Tibial nerve (tissue), 4 donors: ENCODE measurements at regions not wholly inside any gene's neighbourhood (a gene's known extent, or its start where the extent isn't known, plus 50 kb on each side); places are given as distances from the start of the nearest gene placed in this dataset.
"Not testable (repeated sequence)": the region's sequence is repeated elsewhere in the genome, so short reads cannot be mapped to it uniquely, and the experiment has no call there.

Experiments
- DNase-seq, 2 donors: peaks; one replicate each; pipeline ENCODE4 v3.0.0-alpha.2; 2019; ENCODE audit warnings: low spot score in 2 of 2
- H3K27ac ChIP-seq, 4 donors: fragments of 200-600 bp; sonication (generic) in 3 of 4; one replicate each; pipeline ENCODE4 v1.5.1; 2017 to 2019; ENCODE audit warnings: mild to moderate bottlenecking in 1 of 4
- H3K27me3 ChIP-seq, 2 donors: fragments of 200-600 bp; sonication (generic) in 1 of 2; one replicate each; pipeline versions ENCODE4 v1.5.1 to v1.6.0; 2017 to 2019
- H3K36me3 ChIP-seq, 3 donors: fragments of 200-600 bp; sonication (generic); one replicate each; pipeline ENCODE4 v1.5.1; 2018 to 2019
- H3K4me1 ChIP-seq, 4 donors: fragments of 200-600 bp; sonication (generic) in 3 of 4; one replicate each; pipeline ENCODE4 v1.5.1; 2017 to 2019
- H3K4me3 ChIP-seq, 4 donors: fragments of 200-600 bp; sonication (generic) in 3 of 4; one replicate each; pipeline ENCODE4 v1.5.1; 2017 to 2019; ENCODE audit warnings: mild to moderate bottlenecking in 1 of 4, moderate library complexity in 1 of 4
- H3K9me3 ChIP-seq, 4 donors: fragments of 200-600 bp; sonication (generic) in 3 of 4; one replicate each; pipeline ENCODE4 v1.5.1; 2017 to 2019
- CTCF ChIP-seq, 5 experiments: fragments of 200-600 bp in 3 of 5; fragments of 450-650 bp in 2 of 5; sonication (generic) in 3 of 5; IDR thresholded peaks; one replicate each; pipeline ENCODE4 v1.5.1; 2016 to 2019; ENCODE audit warnings: antibody characterized with exemption in 5 of 5, mild to moderate bottlenecking in 3 of 5, moderate library complexity in 2 of 5
- EP300 ChIP-seq, 2 donors: sonication (generic); formaldehyde crosslinking; IDR thresholded peaks; one replicate each; pipeline ENCODE4 v1.6.1; 2017; ENCODE audit warnings: antibody characterized with exemption in 2 of 2, mild to moderate bottlenecking in 1 of 2
- POLR2A ChIP-seq, 2 donors: fragments of 450-650 bp; IDR thresholded peaks; one replicate each; pipeline ENCODE4 v1.6.1; 2017; ENCODE audit warnings: antibody characterized with exemption in 2 of 2, mild to moderate bottlenecking in 2 of 2, moderate library complexity in 2 of 2
- WGBS, 2 donors: methylation state at CpG; one replicate each; pipeline ENCODE4 v1.1.5; 2018; 5-methylcytosine and 5-hydroxymethylcytosine counted together

- Histone ChIP-seq H3K4me1 (peaks cover 0 to 6% (median 0%) of the 10 kb centered on the region in 4 donors), H3K4me3 (no peak overlapping the region), H3K27ac (no peak overlapping the region), H3K9me3 (no peaks in the 10 kb centered on the region), H3K27me3 (no peaks in the 10 kb centered on the region), H3K36me3 (no peaks in the 10 kb centered on the region)
- WGBS, 2 donors, result 76 to 85% methylated on average over 7 of the region's 7 CpGs
- DNase-seq, result no peak
- TF ChIP-seq POLR2A (IDR thresholded peaks at IDR 0.05), result no peak
- no peak for TF ChIP-seq EP300 (IDR thresholded peaks at IDR 0.05)
- TF ChIP-seq CTCF (IDR thresholded peaks at IDR 0.05), result no peak
Measured at GRCh38 chr10:118422241-118422640, 80.1 kb upstream of the FAM204A start.

GRCh38 chr10:118420049-118420448 lies 77.9 kb upstream of the FAM204A start:
- H3K4me1 ChIP-seq, H3K36me3 ChIP-seq, H3K27me3 ChIP-seq, H3K4me3 ChIP-seq, DNase-seq, H3K27ac ChIP-seq, H3K9me3 ChIP-seq: not testable (repeated sequence)
- 81 to 95% methylated on average over 2 of the region's 2 CpGs for WGBS, 2 donors

- TF ChIP-seq POLR2A (IDR thresholded peaks at IDR 0.05) (no peak), CTCF (IDR thresholded peaks at IDR 0.05) (no peak), EP300 (IDR thresholded peaks at IDR 0.05) (no peak)
- no peaks in the 10 kb centered on the region for H3K4me1 ChIP-seq
- no peak for DNase-seq
- no peaks in the 10 kb centered on the region for H3K9me3 ChIP-seq
- H3K4me3 ChIP-seq, result no peak overlapping the region
- H3K27ac ChIP-seq, result no peak overlapping the region
- no peaks in the 10 kb centered on the region for H3K27me3 ChIP-seq
- 30 to 33% methylated on average over 8 of the region's 8 CpGs for WGBS, 2 donors
- H3K36me3 ChIP-seq, result no peaks in the 10 kb centered on the region
Measured at GRCh38 chr10:118412932-118413331, 70.8 kb upstream of the FAM204A start.

- Histone ChIP-seq H3K36me3 (no peaks in the 10 kb centered on the region), H3K4me1 (no peaks in the 10 kb centered on the region), H3K9me3 (no peaks in the 10 kb centered on the region), H3K27me3 (no peaks in the 10 kb centered on the region), H3K4me3 (no peak overlapping the region), H3K27ac (peak overlapping the region in 1 of 4 donors; percentile 4)
- TF ChIP-seq EP300 (IDR thresholded peaks at IDR 0.05) (no peak), POLR2A (IDR thresholded peaks at IDR 0.05) (no peak), CTCF (IDR thresholded peaks at IDR 0.05) (no peak)
- WGBS, 2 donors, result 63 to 67% methylated on average over 8 of the region's 8 CpGs
- DNase-seq, result no peak
Measured at GRCh38 chr10:118412132-118412760, 70.1 kb upstream of the FAM204A start.

- Histone ChIP-seq H3K27me3 (no peaks in the 10 kb centered on the region), H3K36me3 (no peaks in the 10 kb centered on the region), H3K9me3 (no peaks in the 10 kb centered on the region), H3K27ac (no peak overlapping the region), H3K4me3 (no peak overlapping the region), H3K4me1 (no peaks in the 10 kb centered on the region)
- DNase-seq, result no peak
- 64 to 67% methylated on average over 6 of the region's 6 CpGs for WGBS, 2 donors
- TF ChIP-seq POLR2A (IDR thresholded peaks at IDR 0.05) (no peak), CTCF (IDR thresholded peaks at IDR 0.05) (no peak), EP300 (IDR thresholded peaks at IDR 0.05) (no peak)
Measured at GRCh38 chr10:118409295-118409694, 67.2 kb upstream of the FAM204A start.

GRCh38 chr10:118408181-118408580 lies 66.1 kb upstream of the FAM204A start:
- no peak for DNase-seq
- H3K4me1 ChIP-seq, result no peaks in the 10 kb centered on the region
- no peaks in the 10 kb centered on the region for H3K9me3 ChIP-seq
- H3K27me3 ChIP-seq, result no peaks in the 10 kb centered on the region
- H3K36me3 ChIP-seq, result no peaks in the 10 kb centered on the region
- WGBS, 2 donors, result 84 to 93% methylated on average over 9 of the region's 9 CpGs
- no peak overlapping the region for H3K4me3 ChIP-seq
- no peak for TF ChIP-seq EP300 (IDR thresholded peaks at IDR 0.05)
- no peak for TF ChIP-seq POLR2A (IDR thresholded peaks at IDR 0.05)
- no peak overlapping the region for H3K27ac ChIP-seq
